Tibial nerve (tissue), 3 donors: ENCODE measurements at regions not wholly inside any gene's neighbourhood (a gene's known extent, or its start where the extent isn't known, plus 50 kb on each side); places are given as distances from the start of the nearest gene placed in this dataset.

ENCODE experiments used
- CTCF ChIP-seq, 5 experiments: fragments of 200-600 bp in 3 of 5; fragments of 450-650 bp in 2 of 5; sonication (generic) in 3 of 5; IDR thresholded peaks; one replicate each; pipeline ENCODE4 v1.5.1; 2016 to 2019; ENCODE audit warnings: antibody characterized with exemption in 5 of 5, mild to moderate bottlenecking in 3 of 5, moderate library complexity in 2 of 5
- POLR2A ChIP-seq, 2 donors: fragments of 450-650 bp; IDR thresholded peaks; one replicate each; pipeline ENCODE4 v1.6.1; 2017; ENCODE audit warnings: antibody characterized with exemption in 2 of 2, mild to moderate bottlenecking in 2 of 2, moderate library complexity in 2 of 2

- TF ChIP-seq CTCF (IDR thresholded peaks at IDR 0.05) (no peak), POLR2A (IDR thresholded peaks at IDR 0.05) (no peak)
These were observed 477.4 kb downstream of the FRK start for GRCh38 chr6:115583290-115583689.
